PC-9 (cell line): ENCODE measurements at regions not wholly inside any gene's neighbourhood (a gene's known extent, or its start where the extent isn't known, plus 50 kb on each side); places are given as distances from the start of the nearest gene placed in this dataset.
"Not testable (repeated sequence)": the region's sequence is repeated elsewhere in the genome, so short reads cannot be mapped to it uniquely, and the experiment has no call there.

Source experiments
- BruUV-seq: library from RNA; stranded (reverse); fragments of 400-500 nt; replicated peaks from 2 replicates; lab custom pipeline; 2021; lab: Mats Ljungman, UMichigan
- CTCF ChIA-PET: fragments of 300-600 bp; sonication (Branson Sonifier 250); formaldehyde crosslinking; loops from one replicate; lab custom pipeline; 2022; ENCODE audit warnings: antibody characterized with exemption; lab: Charles Lee
- POLR2A ChIA-PET: fragments of 300-600 bp; sonication (Branson Sonifier 250); formaldehyde crosslinking; loops from one replicate; lab custom pipeline; 2022; ENCODE audit warnings: antibody characterized with exemption; ENCODE audit not compliant: unreplicated experiment; lab: Charles Lee
- DNase-seq, 2 experiments: peaks; one replicate each; pipeline versions ENCODE4 v3.0.0 to v3.0.0-alpha.2; 2015 to 2022; ENCODE audit warnings: mixed read lengths in 1 of 2
- H2AFZ ChIP-seq: fragments of 200-600 bp; sonication (generic); 2 replicates; pipeline ENCODE4 v1.8.1; 2017; ENCODE audit warnings: antibody characterized with exemption
- H3F3A ChIP-seq: fragments of 200-600 bp; sonication (generic); 2 replicates; pipeline ENCODE4 v1.8.1; 2017; ENCODE audit warnings: antibody characterized with exemption, mild to moderate bottlenecking, low read depth; ENCODE audit not compliant: insufficient read depth
- H3K27ac ChIP-seq: fragments of 200-600 bp; sonication (generic); 2 replicates; pipeline ENCODE4 v1.6.1; 2016; ENCODE audit warnings: mixed run types
- H3K27me3 ChIP-seq: fragments of 200-600 bp; sonication (generic); 2 replicates; pipeline ENCODE4 v1.6.1; 2016; ENCODE audit warnings: low read depth, mixed run types; ENCODE audit not compliant: insufficient read depth
- H3K36me3 ChIP-seq: fragments of 200-600 bp; sonication (generic); 2 replicates; pipeline ENCODE4 v1.6.1; 2016; ENCODE audit warnings: low read depth, mixed run types
- H3K4me1 ChIP-seq: fragments of 200-600 bp; sonication (generic); replicated peaks from 2 replicates; pipeline ENCODE4 v1.6.1; 2016; ENCODE audit warnings: mixed run types; ENCODE audit not compliant: insufficient read depth
- H3K4me2 ChIP-seq: fragments of 200-600 bp; sonication (generic); 2 replicates; pipeline ENCODE4 v1.6.1; 2017; ENCODE audit warnings: mixed run types
- H3K4me3 ChIP-seq: fragments of 200-600 bp; sonication (generic); 2 replicates; pipeline ENCODE4 v1.6.1; 2016; ENCODE audit warnings: mixed run types
- H3K79me2 ChIP-seq: fragments of 200-600 bp; sonication (generic); 2 replicates; pipeline ENCODE4 v1.6.1; 2017; ENCODE audit warnings: low read depth, mixed run types
- H3K9me2 ChIP-seq: fragments of 200-600 bp; sonication (generic); 2 replicates; pipeline ENCODE4 v1.8.1; 2017; ENCODE audit warnings: mild to moderate bottlenecking; ENCODE audit not compliant: insufficient read depth
- H3K9me3 ChIP-seq: fragments of 200-600 bp; sonication (generic); 2 replicates; pipeline ENCODE4 v1.8.1; 2016; ENCODE audit warnings: low read depth; ENCODE audit not compliant: insufficient read depth
- H4K20me1 ChIP-seq: fragments of 200-600 bp; sonication (generic); 2 replicates; pipeline ENCODE4 v1.8.1; 2017; ENCODE audit not compliant: insufficient read depth
- CTCF ChIP-seq: fragments of 200-600 bp; sonication (generic); conservative IDR thresholded peaks from 2 replicates; pipeline ENCODE4 v1.6.1; 2017; ENCODE audit warnings: mixed run types, antibody characterized with exemption, mild to moderate bottlenecking, moderate library complexity
- EZH2 ChIP-seq: fragments of 200-600 bp; sonication (generic); IDR thresholded peaks from 2 replicates; pipeline ENCODE4 v1.8.0; 2017; ENCODE audit warnings: antibody characterized with exemption, low read depth
- intact Hi-C: fragments of 100-400 bp; cut with micrococcal nuclease; formaldehyde crosslinking; loops from one replicate; pipeline ENCODE4 v1.10.0; 2022; ENCODE audit not compliant: unreplicated experiment

- ChIA-PET CTCF (no interaction called here), POLR2A (interaction anchor here (0.5 kb wide), 1 partner anchor 23 kb away, joined by 10 read pairs; no protein-coding TSS in a partner anchor)
- no peak overlapping the region for H3K4me3 ChIP-seq
- no peaks in the 10 kb centered on the region for H3K36me3 ChIP-seq
- no peaks in the 10 kb centered on the region for H3K9me2 ChIP-seq
- no peak overlapping the region for H2AFZ ChIP-seq
- H3K27me3 ChIP-seq = no peaks in the 10 kb centered on the region
- intact Hi-C loops = no loop called here
- 0 out of 2 replicates have a peak, but pooled peaks cover 2% of the 10 kb centered on the region for H3K4me1 ChIP-seq
- H3K4me2 ChIP-seq = no peak overlapping the region
- H3K27ac ChIP-seq = no peak overlapping the region
- no peaks in the 10 kb centered on the region for H4K20me1 ChIP-seq
- peaks cover 15% of the 10 kb centered on the region for H3K9me3 ChIP-seq
- DNase-seq = no peak
- no peak for TF ChIP-seq CTCF
- TF ChIP-seq EZH2 = no peak
- no TSS peak for BruUV-seq
- no peaks in the 10 kb centered on the region for H3K79me2 ChIP-seq
- H3F3A ChIP-seq = no peaks in the 10 kb centered on the region; the same call in 1 of the 2 replicates
These were observed 72.1 kb upstream of the RASSF8 start for GRCh38 chr12:25886396-25886795.

- intact Hi-C loops = no loop called here
- no peak for TF ChIP-seq EZH2
- no peak for TF ChIP-seq CTCF
- Histone ChIP-seq H3K79me2 (no peaks in the 10 kb centered on the region), H3K9me3 (peaks cover 14% of the 10 kb centered on the region), H3K27me3 (no peaks in the 10 kb centered on the region), H3K36me3 (no peaks in the 10 kb centered on the region), H2AFZ (no peak overlapping the region), H4K20me1 (no peaks in the 10 kb centered on the region), H3K27ac (no peak overlapping the region), H3K9me2 (no peaks in the 10 kb centered on the region), H3K4me1 (no peaks in the 10 kb centered on the region), H3F3A (no peaks in the 10 kb centered on the region), H3K4me2 (no peak overlapping the region), H3K4me3 (no peak overlapping the region)
- BruUV-seq = no TSS peak
- no peak for DNase-seq
- POLR2A ChIA-PET = no interaction called here
- CTCF ChIA-PET = no interaction called here
These were observed 71.1 kb upstream of the RASSF8 start for GRCh38 chr12:25887367-25887766.

GRCh38 chr12:25889185-25889584, 69.3 kb upstream of the RASSF8 start:
- POLR2A ChIA-PET = no interaction called here
- CTCF ChIA-PET = no interaction called here
- BruUV-seq = no TSS peak
- DNase-seq = no peak
- Histone ChIP-seq H4K20me1 (no peaks in the 10 kb centered on the region), H3K4me3 (no peak overlapping the region), H3K36me3 (no peaks in the 10 kb centered on the region), H3K27me3 (no peaks in the 10 kb centered on the region), H3K27ac (no peak overlapping the region), H2AFZ (no peak overlapping the region), H3K4me1 (no peaks in the 10 kb centered on the region), H3K9me3 (peaks cover 13% of the 10 kb centered on the region), H3F3A (no peaks in the 10 kb centered on the region), H3K79me2 (no peaks in the 10 kb centered on the region), H3K9me2 (no peaks in the 10 kb centered on the region), H3K4me2 (no peak overlapping the region)
- TF ChIP-seq EZH2 = no peak
- no peak for TF ChIP-seq CTCF
- intact Hi-C loops = no loop called here

GRCh38 chr12:25891095-25891494, 67.4 kb upstream of the RASSF8 start:
- DNase-seq, CTCF ChIA-PET, POLR2A ChIA-PET: not testable (repeated sequence)

More at GRCh38 chr12:25891095-25891494, 67.4 kb upstream of the RASSF8 start:
- H3K4me3 ChIP-seq, H3K4me1 ChIP-seq, H3K9me2 ChIP-seq, H4K20me1 ChIP-seq, H3K27me3 ChIP-seq, H3K4me2 ChIP-seq, H3F3A ChIP-seq, intact Hi-C loops, H3K27ac ChIP-seq, H3K79me2 ChIP-seq, H3K36me3 ChIP-seq, H2AFZ ChIP-seq, BruUV-seq: not testable (repeated sequence)
- peaks cover 13% of the 10 kb centered on the region for H3K9me3 ChIP-seq
